C4-2B (cell line): ENCODE measurements at regions not wholly inside any gene's neighbourhood (a gene's known extent, or its start where the extent isn't known, plus 50 kb on each side); places are given as distances from the start of the nearest gene placed in this dataset.

Experiments used
- CTCF ChIP-seq: fragments of 450-650 bp; conservative IDR thresholded peaks from 2 replicates; pipeline ENCODE4 v1.5.1; 2017; ENCODE audit warnings: mild to moderate bottlenecking
- ZFX ChIP-seq: fragments of 450-650 bp; IDR thresholded peaks from 2 replicates; pipeline ENCODE4 v1.6.1; 2017

GRCh38 chr11:39205236-39205995 is 2254.0 kb downstream of the LRRC4C start:
- TF ChIP-seq CTCF (no peak), ZFX (no peak)
